ENCODE measurements at regions not wholly inside any gene's neighbourhood (a gene's known extent, or its start where the extent isn't known, plus 50 kb on each side); places are given as distances from the start of the nearest gene placed in this dataset.

GRCh38 chr5:60403343-60404006 is 296.5 kb downstream of the DEPDC1B start:
- Mint-ChIP-seq H3K36me3 (ENCODE audit: insufficient read depth) (no peaks in the 10 kb centered on the region), H3K27ac (ENCODE audit: low read depth) (no peak overlapping the region), H3K9me3 (peaks cover 5% of the 10 kb centered on the region), H3K4me3 (no peak overlapping the region), H3K4me1 (no peaks in the 10 kb centered on the region), H3K27me3 (no peaks in the 10 kb centered on the region)
- no peak for ATAC-seq (replicated peaks; ENCODE audit: extremely low read depth, poor library complexity, severe bottlenecking)
- no peak for DNase-seq (ENCODE audit: low spot score in 2 of 2)

- H3K27me3 Mint-ChIP-seq: no peaks in the 10 kb centered on the region
- DNase-seq (ENCODE audit: low spot score in 2 of 2): no peak
Observed at GRCh38 chr5:60402161-60402785, 297.7 kb downstream of the DEPDC1B start.

GRCh38 chr5:60401526-60401925 is 298.4 kb downstream of the DEPDC1B start:
- no peaks in the 10 kb centered on the region for H3K4me1 Mint-ChIP-seq
- DNase-seq (ENCODE audit: low spot score in 2 of 2) (no peak), ATAC-seq (replicated peaks; ENCODE audit: extremely low read depth, poor library complexity, severe bottlenecking) (no peak)
- no peak overlapping the region for H3K4me3 Mint-ChIP-seq
- peaks cover 5% of the 10 kb centered on the region for H3K9me3 Mint-ChIP-seq
- H3K36me3 Mint-ChIP-seq (ENCODE audit: insufficient read depth): no peaks in the 10 kb centered on the region
- no peaks in the 10 kb centered on the region for H3K27me3 Mint-ChIP-seq
- H3K27ac Mint-ChIP-seq (ENCODE audit: low read depth): no peak overlapping the region

More at GRCh38 chr5:60402161-60402785, 297.7 kb downstream of the DEPDC1B start:
- no peaks in the 10 kb centered on the region for H3K4me1 Mint-ChIP-seq
- no peak overlapping the region for H3K4me3 Mint-ChIP-seq
- no peaks in the 10 kb centered on the region for H3K36me3 Mint-ChIP-seq (ENCODE audit: insufficient read depth)
- ATAC-seq (replicated peaks; ENCODE audit: extremely low read depth, poor library complexity, severe bottlenecking): no peak
- H3K9me3 Mint-ChIP-seq: peaks cover 5% of the 10 kb centered on the region
- no peak overlapping the region for H3K27ac Mint-ChIP-seq (ENCODE audit: low read depth)

- ATAC-seq (replicated peaks; ENCODE audit: extremely low read depth, poor library complexity, severe bottlenecking): no peak
- Mint-ChIP-seq H3K27ac (ENCODE audit: low read depth) (no peak overlapping the region), H3K27me3 (no peaks in the 10 kb centered on the region), H3K9me3 (peaks cover 5% of the 10 kb centered on the region), H3K36me3 (ENCODE audit: insufficient read depth) (no peaks in the 10 kb centered on the region), H3K4me3 (no peak overlapping the region), H3K4me1 (no peaks in the 10 kb centered on the region)
- DNase-seq (ENCODE audit: low spot score in 2 of 2): no peak
Observed at GRCh38 chr5:60399507-60399906, 300.5 kb downstream of the DEPDC1B start.

- Mint-ChIP-seq H3K36me3 (ENCODE audit: insufficient read depth) (no peaks in the 10 kb centered on the region), H3K4me3 (no peak overlapping the region), H3K27ac (ENCODE audit: low read depth) (no peak overlapping the region), H3K27me3 (peaks cover under 1% of the 10 kb centered on the region), H3K4me1 (no peaks in the 10 kb centered on the region), H3K9me3 (peaks cover 6% of the 10 kb centered on the region)
- ATAC-seq (replicated peaks; ENCODE audit: extremely low read depth, poor library complexity, severe bottlenecking): no peak
- DNase-seq (ENCODE audit: low spot score in 2 of 2): no peak
Observed at GRCh38 chr5:60395712-60396329, 304.1 kb downstream of the DEPDC1B start.

- no peak for ATAC-seq (replicated peaks; ENCODE audit: extremely low read depth, poor library complexity, severe bottlenecking)
- H3K9me3 Mint-ChIP-seq: peaks cover 18% of the 10 kb centered on the region
- H3K27me3 Mint-ChIP-seq: peaks cover 7% of the 10 kb centered on the region
- no peak for DNase-seq (ENCODE audit: low spot score in 2 of 2)
- H3K27ac Mint-ChIP-seq (ENCODE audit: low read depth): no peak overlapping the region
- no peaks in the 10 kb centered on the region for H3K4me1 Mint-ChIP-seq
- H3K36me3 Mint-ChIP-seq (ENCODE audit: insufficient read depth): no peaks in the 10 kb centered on the region
- no peak overlapping the region for H3K4me3 Mint-ChIP-seq
Observed at GRCh38 chr5:60387051-60387440, 312.9 kb downstream of the DEPDC1B start.

- H3K4me3 Mint-ChIP-seq: no peak overlapping the region
- no peaks in the 10 kb centered on the region for H3K36me3 Mint-ChIP-seq (ENCODE audit: insufficient read depth)
- no peak for ATAC-seq (replicated peaks; ENCODE audit: extremely low read depth, poor library complexity, severe bottlenecking)
- H3K27me3 Mint-ChIP-seq: peaks cover 7% of the 10 kb centered on the region
- DNase-seq (ENCODE audit: low spot score in 2 of 2): no peak
- no peaks in the 10 kb centered on the region for H3K4me1 Mint-ChIP-seq
- no peak overlapping the region for H3K27ac Mint-ChIP-seq (ENCODE audit: low read depth)
- H3K9me3 Mint-ChIP-seq: peaks cover 17% of the 10 kb centered on the region
Observed at GRCh38 chr5:60386436-60387050, 313.4 kb downstream of the DEPDC1B start.

GRCh38 chr5:60382716-60383115 is 317.2 kb downstream of the DEPDC1B start:
- Mint-ChIP-seq H3K27ac (ENCODE audit: low read depth) (no peak overlapping the region), H3K4me1 (no peaks in the 10 kb centered on the region), H3K36me3 (ENCODE audit: insufficient read depth) (no peaks in the 10 kb centered on the region), H3K4me3 (no peak overlapping the region), H3K9me3 (peaks cover 11% of the 10 kb centered on the region), H3K27me3 (no peaks in the 10 kb centered on the region)
- no peak for DNase-seq (ENCODE audit: low spot score in 2 of 2)
- no peak for ATAC-seq (replicated peaks; ENCODE audit: extremely low read depth, poor library complexity, severe bottlenecking)

GRCh38 chr5:60379907-60380306 is 320.1 kb downstream of the DEPDC1B start:
- Mint-ChIP-seq H3K4me3 (no peak overlapping the region), H3K9me3 (peaks cover 15% of the 10 kb centered on the region), H3K36me3 (ENCODE audit: insufficient read depth) (no peaks in the 10 kb centered on the region), H3K27ac (ENCODE audit: low read depth) (no peak overlapping the region), H3K27me3 (no peaks in the 10 kb centered on the region), H3K4me1 (no peaks in the 10 kb centered on the region)
- ATAC-seq (replicated peaks; ENCODE audit: extremely low read depth, poor library complexity, severe bottlenecking) (no peak), DNase-seq (ENCODE audit: low spot score in 2 of 2) (no peak)

GRCh38 chr5:60377826-60378225 is 322.1 kb downstream of the DEPDC1B start:
- ATAC-seq (replicated peaks; ENCODE audit: extremely low read depth, poor library complexity, severe bottlenecking): no peak
- peaks cover 15% of the 10 kb centered on the region for H3K9me3 Mint-ChIP-seq
- H3K27ac Mint-ChIP-seq (ENCODE audit: low read depth): no peak overlapping the region
- H3K4me3 Mint-ChIP-seq: no peak overlapping the region
- DNase-seq (ENCODE audit: low spot score in 2 of 2): no peak
- no peaks in the 10 kb centered on the region for H3K4me1 Mint-ChIP-seq
- no peaks in the 10 kb centered on the region for H3K36me3 Mint-ChIP-seq (ENCODE audit: insufficient read depth)
- no peaks in the 10 kb centered on the region for H3K27me3 Mint-ChIP-seq

- Mint-ChIP-seq H3K27ac (ENCODE audit: low read depth) (no peak overlapping the region), H3K36me3 (ENCODE audit: insufficient read depth) (no peaks in the 10 kb centered on the region), H3K27me3 (no peaks in the 10 kb centered on the region), H3K4me3 (no peak overlapping the region), H3K4me1 (no peaks in the 10 kb centered on the region), H3K9me3 (peaks cover 21% of the 10 kb centered on the region)
- ATAC-seq (replicated peaks; ENCODE audit: extremely low read depth, poor library complexity, severe bottlenecking) (no peak), DNase-seq (ENCODE audit: low spot score in 2 of 2) (no peak)
Observed at GRCh38 chr5:60376860-60377259, 323.1 kb downstream of the DEPDC1B start.

GRCh38 chr5:60374409-60374808 is 325.6 kb downstream of the DEPDC1B start:
- DNase-seq (ENCODE audit: low spot score in 2 of 2): no peak
- H3K9me3 Mint-ChIP-seq: peaks cover 17% of the 10 kb centered on the region
- no peak overlapping the region for H3K4me3 Mint-ChIP-seq
- H3K36me3 Mint-ChIP-seq (ENCODE audit: insufficient read depth): no peaks in the 10 kb centered on the region
- ATAC-seq (replicated peaks; ENCODE audit: extremely low read depth, poor library complexity, severe bottlenecking): no peak
- H3K27ac Mint-ChIP-seq (ENCODE audit: low read depth): no peak overlapping the region
- no peaks in the 10 kb centered on the region for H3K4me1 Mint-ChIP-seq
- no peaks in the 10 kb centered on the region for H3K27me3 Mint-ChIP-seq

- no peaks in the 10 kb centered on the region for H3K4me1 Mint-ChIP-seq
- no peaks in the 10 kb centered on the region for H3K36me3 Mint-ChIP-seq (ENCODE audit: insufficient read depth)
- no peaks in the 10 kb centered on the region for H3K27me3 Mint-ChIP-seq
- no peak for ATAC-seq (replicated peaks; ENCODE audit: extremely low read depth, poor library complexity, severe bottlenecking)
- DNase-seq (ENCODE audit: low spot score in 2 of 2): no peak
- H3K4me3 Mint-ChIP-seq: no peak overlapping the region
- no peak overlapping the region for H3K27ac Mint-ChIP-seq (ENCODE audit: low read depth)
- H3K9me3 Mint-ChIP-seq: peaks cover 17% of the 10 kb centered on the region
Observed at GRCh38 chr5:60372786-60373185, 327.2 kb downstream of the DEPDC1B start.
